Subcutaneous abdominal adipose tissue (tissue), 5 donors: ENCODE measurements at regions not wholly inside any gene's neighbourhood (a gene's known extent, or its start where the extent isn't known, plus 50 kb on each side); places are given as distances from the start of the nearest gene placed in this dataset.

Experiments
- H3K27ac ChIP-seq: one replicate; pipeline ENCODE4 v1.7.0; 2013; ENCODE audit warnings: low read depth, mild to moderate bottlenecking, inconsistent platforms, low read length, moderate library complexity
- H3K27me3 ChIP-seq, 5 donors: one replicate each; pipeline ENCODE4 v1.7.0; 2013; ENCODE audit warnings: low read length in 5 of 5, inconsistent platforms in 1 of 5; ENCODE audit not compliant: control insufficient read depth in 5 of 5, insufficient read depth in 4 of 5
- H3K36me3 ChIP-seq, 5 donors: one replicate each; pipeline ENCODE4 v1.7.0; 2013; ENCODE audit warnings: low read length in 5 of 5; ENCODE audit not compliant: control insufficient read depth in 5 of 5, insufficient read depth in 5 of 5
- H3K4me1 ChIP-seq, 5 donors: one replicate each; pipeline ENCODE4 v1.7.0; 2013; ENCODE audit warnings: low read length in 5 of 5, mild to moderate bottlenecking in 3 of 5, moderate library complexity in 1 of 5; ENCODE audit not compliant: control insufficient read depth in 5 of 5, insufficient read depth in 5 of 5
- H3K4me3 ChIP-seq, 5 donors: one replicate each; pipeline ENCODE4 v1.7.0; 2013; ENCODE audit warnings: low read length in 5 of 5, low read depth in 1 of 5
- H3K9ac ChIP-seq, 5 donors: one replicate each; pipeline ENCODE4 v1.7.0; 2013; ENCODE audit warnings: low read length in 5 of 5, mild to moderate bottlenecking in 4 of 5, moderate library complexity in 3 of 5
- H3K9me3 ChIP-seq, 5 donors: one replicate each; pipeline ENCODE4 v1.7.0; 2013; ENCODE audit warnings: low read length in 5 of 5; ENCODE audit not compliant: control insufficient read depth in 5 of 5
- donor health status: healthy.
- donor health status: healthy.
- donor health status: healthy.
- donor health status: healthy.
- donor health status: healthy.

- Histone ChIP-seq H3K27me3 (peaks cover 2 to 23% (median 19%) of the 10 kb centered on the region in 5 donors), H3K4me1 (no peaks in the 10 kb centered on the region), H3K4me3 (no peak overlapping the region), H3K36me3 (no peaks in the 10 kb centered on the region), H3K9me3 (peaks cover 8 to 17% (median 16%) of the 10 kb centered on the region in 5 donors), H3K27ac (no peak overlapping the region), H3K9ac (no peak overlapping the region)
Observed at GRCh38 chrX:40494005-40494404, 86.8 kb upstream of the ATP6AP2 start.

GRCh38 chrX:40488296-40488695 lies 92.5 kb upstream of the ATP6AP2 start:
- no peaks in the 10 kb centered on the region for H3K4me1 ChIP-seq
- no peaks in the 10 kb centered on the region for H3K36me3 ChIP-seq
- H3K9me3 ChIP-seq = peaks cover 8 to 29% (median 26%) of the 10 kb centered on the region in 5 donors
- no peak overlapping the region for H3K9ac ChIP-seq
- peaks cover 2 to 22% (median 16%) of the 10 kb centered on the region in 5 donors for H3K27me3 ChIP-seq
- H3K27ac ChIP-seq = no peak overlapping the region
- no peak overlapping the region for H3K4me3 ChIP-seq

- Histone ChIP-seq H3K9ac (no peak overlapping the region), H3K27ac (no peak overlapping the region), H3K27me3 (peaks cover 2 to 26% (median 18%) of the 10 kb centered on the region in 5 donors)
Observed at GRCh38 chrX:40485973-40486372, 94.8 kb upstream of the ATP6AP2 start.

GRCh38 chrX:40485102-40485826 lies 95.5 kb upstream of the ATP6AP2 start:
- H3K27me3 ChIP-seq = peaks cover 0 to 26% (median 17%) of the 10 kb centered on the region in 5 donors
- H3K9ac ChIP-seq = no peak overlapping the region
- peaks cover 8 to 29% (median 26%) of the 10 kb centered on the region in 5 donors for H3K9me3 ChIP-seq
- no peak overlapping the region for H3K27ac ChIP-seq
- H3K36me3 ChIP-seq = no peaks in the 10 kb centered on the region
- H3K4me3 ChIP-seq = no peak overlapping the region
- no peaks in the 10 kb centered on the region for H3K4me1 ChIP-seq

More at GRCh38 chrX:40485973-40486372, 94.8 kb upstream of the ATP6AP2 start:
- no peak overlapping the region for H3K4me3 ChIP-seq
- H3K9me3 ChIP-seq = peaks cover 8 to 29% (median 26%) of the 10 kb centered on the region in 5 donors
- no peaks in the 10 kb centered on the region for H3K36me3 ChIP-seq
- no peaks in the 10 kb centered on the region for H3K4me1 ChIP-seq

- Histone ChIP-seq H3K27me3 (peaks cover 0 to 20% (median 15%) of the 10 kb centered on the region in 5 donors), H3K9ac (no peak overlapping the region), H3K4me1 (no peaks in the 10 kb centered on the region), H3K4me3 (no peak overlapping the region), H3K36me3 (no peaks in the 10 kb centered on the region), H3K27ac (no peak overlapping the region), H3K9me3 (peaks cover 8 to 35% (median 28%) of the 10 kb centered on the region in 5 donors)
Observed at GRCh38 chrX:40484408-40485091, 96.2 kb upstream of the ATP6AP2 start.

- no peak overlapping the region for H3K27ac ChIP-seq
- H3K4me3 ChIP-seq = no peak overlapping the region
- peaks cover 8 to 38% (median 32%) of the 10 kb centered on the region in 5 donors for H3K9me3 ChIP-seq
- H3K9ac ChIP-seq = no peak overlapping the region
- no peaks in the 10 kb centered on the region for H3K4me1 ChIP-seq
- no peaks in the 10 kb centered on the region for H3K36me3 ChIP-seq
- peaks cover 0 to 18% (median 14%) of the 10 kb centered on the region in 5 donors for H3K27me3 ChIP-seq
Observed at GRCh38 chrX:40483502-40483901, 97.3 kb upstream of the ATP6AP2 start.

- Histone ChIP-seq H3K27me3 (peaks cover 5 to 48% (median 23%) of the 10 kb centered on the region in 5 donors), H3K9ac (no peak overlapping the region), H3K4me1 (no peaks in the 10 kb centered on the region), H3K4me3 (no peak overlapping the region), H3K9me3 (peaks cover 0 to 17% (median 6%) of the 10 kb centered on the region in 5 donors), H3K36me3 (no peaks in the 10 kb centered on the region), H3K27ac (no peak overlapping the region)
Observed at GRCh38 chrX:40479777-40480318, 100.9 kb upstream of the ATP6AP2 start.

GRCh38 chrX:40478474-40479065 lies 102.2 kb upstream of the ATP6AP2 start:
- H3K4me1 ChIP-seq = no peaks in the 10 kb centered on the region

GRCh38 chrX:40476958-40477357 lies 103.8 kb upstream of the ATP6AP2 start:
- H3K36me3 ChIP-seq = no peaks in the 10 kb centered on the region
- H3K27me3 ChIP-seq = peaks cover 15 to 72% (median 33%) of the 10 kb centered on the region in 5 donors
- no peak overlapping the region for H3K4me3 ChIP-seq
- H3K9ac ChIP-seq = no peak overlapping the region
- no peak overlapping the region for H3K27ac ChIP-seq
- peaks cover 0 to 9% (median 7%) of the 10 kb centered on the region in 5 donors for H3K9me3 ChIP-seq
- peaks cover 0 to 6% (median 0%) of the 10 kb centered on the region in 5 donors for H3K4me1 ChIP-seq

More at GRCh38 chrX:40478474-40479065, 102.2 kb upstream of the ATP6AP2 start:
- no peak overlapping the region for H3K27ac ChIP-seq
- H3K36me3 ChIP-seq = no peaks in the 10 kb centered on the region
- no peak overlapping the region for H3K4me3 ChIP-seq
- no peak overlapping the region for H3K9ac ChIP-seq
- peaks cover 0 to 10% (median 6%) of the 10 kb centered on the region in 5 donors for H3K9me3 ChIP-seq
- peaks cover 12 to 59% (median 29%) of the 10 kb centered on the region in 5 donors for H3K27me3 ChIP-seq
